Nephron (organoid): ENCODE measurements at regions not wholly inside any gene's neighbourhood (a gene's known extent, or its start where the extent isn't known, plus 50 kb on each side); places are given as distances from the start of the nearest gene placed in this dataset.

Experiments used
- H3K27ac Mint-ChIP-seq, 3 experiments: 2 replicates each; pipeline ENCODE4 v1.8.0; 2020; ENCODE audit warnings: mixed read lengths in 3 of 3, mild to moderate bottlenecking in 2 of 3, moderate library complexity in 1 of 3
- H3K27me3 Mint-ChIP-seq: 2 replicates; pipeline ENCODE4 v1.8.0; 2021; ENCODE audit warnings: low read depth, mild to moderate bottlenecking, moderate library complexity, mixed read lengths
- H3K36me3 Mint-ChIP-seq: 2 replicates; pipeline ENCODE4 v1.8.0; 2020; ENCODE audit warnings: low read depth, mixed read lengths
- H3K4me1 Mint-ChIP-seq: 2 replicates; pipeline ENCODE4 v1.8.0; 2020; ENCODE audit warnings: mixed read lengths
- H3K4me3 Mint-ChIP-seq, 3 experiments: 2 replicates each; pipeline ENCODE4 v1.8.0; 2020; ENCODE audit warnings: mild to moderate bottlenecking in 3 of 3, mixed read lengths in 3 of 3, moderate library complexity in 2 of 3
- H3K9me3 Mint-ChIP-seq: 2 replicates; pipeline ENCODE4 v1.8.0; 2020; ENCODE audit warnings: mixed read lengths
- TF ChIP-seq, protein P1 (sequence below), 3 experiments: fragments of 200-600 bp; sonication (generic); IDR thresholded peaks; one replicate each; pipeline ENCODE4 v1.5.0; 2021; ENCODE audit warnings: antibody characterized with exemption in 3 of 3; ENCODE audit not compliant: unreplicated experiment in 3 of 3

- peaks cover 12% of the 10 kb centered on the region for H3K4me1 Mint-ChIP-seq
- H3K36me3 Mint-ChIP-seq: no peaks in the 10 kb centered on the region
- peaks cover 4% of the 10 kb centered on the region for H3K27me3 Mint-ChIP-seq
These were observed 173.4 kb upstream of the KLF14 start for GRCh38 chr7:130907439-130907838.

GRCh38 chr7:130908345-130909160 is 174.5 kb upstream of the KLF14 start:
- H3K27me3 Mint-ChIP-seq: peaks cover 4% of the 10 kb centered on the region
- peaks cover 23% of the 10 kb centered on the region for H3K4me1 Mint-ChIP-seq
- no peak overlapping the region for H3K4me3 Mint-ChIP-seq
- H3K36me3 Mint-ChIP-seq: no peaks in the 10 kb centered on the region
- H3K9me3 Mint-ChIP-seq: no peaks in the 10 kb centered on the region
- H3K27ac Mint-ChIP-seq: no peak overlapping the region
- TF ChIP-seq, protein P1, sequence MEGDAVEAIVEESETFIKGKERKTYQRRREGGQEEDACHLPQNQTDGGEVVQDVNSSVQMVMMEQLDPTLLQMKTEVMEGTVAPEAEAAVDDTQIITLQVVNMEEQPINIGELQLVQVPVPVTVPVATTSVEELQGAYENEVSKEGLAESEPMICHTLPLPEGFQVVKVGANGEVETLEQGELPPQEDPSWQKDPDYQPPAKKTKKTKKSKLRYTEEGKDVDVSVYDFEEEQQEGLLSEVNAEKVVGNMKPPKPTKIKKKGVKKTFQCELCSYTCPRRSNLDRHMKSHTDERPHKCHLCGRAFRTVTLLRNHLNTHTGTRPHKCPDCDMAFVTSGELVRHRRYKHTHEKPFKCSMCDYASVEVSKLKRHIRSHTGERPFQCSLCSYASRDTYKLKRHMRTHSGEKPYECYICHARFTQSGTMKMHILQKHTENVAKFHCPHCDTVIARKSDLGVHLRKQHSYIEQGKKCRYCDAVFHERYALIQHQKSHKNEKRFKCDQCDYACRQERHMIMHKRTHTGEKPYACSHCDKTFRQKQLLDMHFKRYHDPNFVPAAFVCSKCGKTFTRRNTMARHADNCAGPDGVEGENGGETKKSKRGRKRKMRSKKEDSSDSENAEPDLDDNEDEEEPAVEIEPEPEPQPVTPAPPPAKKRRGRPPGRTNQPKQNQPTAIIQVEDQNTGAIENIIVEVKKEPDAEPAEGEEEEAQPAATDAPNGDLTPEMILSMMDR (IDR thresholded peaks at IDR 0.05; ENCODE audit: unreplicated experiment in 3 of 3): no peak

More at GRCh38 chr7:130907439-130907838, 173.4 kb upstream of the KLF14 start:
- no peaks in the 10 kb centered on the region for H3K9me3 Mint-ChIP-seq
- no peak overlapping the region for H3K4me3 Mint-ChIP-seq
- TF ChIP-seq, protein P1 (IDR thresholded peaks at IDR 0.05; ENCODE audit: unreplicated experiment in 3 of 3): no peak
- no peak overlapping the region for H3K27ac Mint-ChIP-seq

- Mint-ChIP-seq H3K4me3 (no peak overlapping the region), H3K27ac (no peak overlapping the region), H3K4me1 (peaks cover 26% of the 10 kb centered on the region), H3K27me3 (peaks cover 4% of the 10 kb centered on the region), H3K9me3 (no peaks in the 10 kb centered on the region), H3K36me3 (no peaks in the 10 kb centered on the region)
- TF ChIP-seq, protein P1 (IDR thresholded peaks at IDR 0.05; ENCODE audit: unreplicated experiment in 3 of 3): no peak
These were observed 175.3 kb upstream of the KLF14 start for GRCh38 chr7:130909161-130909836.

DNA sequence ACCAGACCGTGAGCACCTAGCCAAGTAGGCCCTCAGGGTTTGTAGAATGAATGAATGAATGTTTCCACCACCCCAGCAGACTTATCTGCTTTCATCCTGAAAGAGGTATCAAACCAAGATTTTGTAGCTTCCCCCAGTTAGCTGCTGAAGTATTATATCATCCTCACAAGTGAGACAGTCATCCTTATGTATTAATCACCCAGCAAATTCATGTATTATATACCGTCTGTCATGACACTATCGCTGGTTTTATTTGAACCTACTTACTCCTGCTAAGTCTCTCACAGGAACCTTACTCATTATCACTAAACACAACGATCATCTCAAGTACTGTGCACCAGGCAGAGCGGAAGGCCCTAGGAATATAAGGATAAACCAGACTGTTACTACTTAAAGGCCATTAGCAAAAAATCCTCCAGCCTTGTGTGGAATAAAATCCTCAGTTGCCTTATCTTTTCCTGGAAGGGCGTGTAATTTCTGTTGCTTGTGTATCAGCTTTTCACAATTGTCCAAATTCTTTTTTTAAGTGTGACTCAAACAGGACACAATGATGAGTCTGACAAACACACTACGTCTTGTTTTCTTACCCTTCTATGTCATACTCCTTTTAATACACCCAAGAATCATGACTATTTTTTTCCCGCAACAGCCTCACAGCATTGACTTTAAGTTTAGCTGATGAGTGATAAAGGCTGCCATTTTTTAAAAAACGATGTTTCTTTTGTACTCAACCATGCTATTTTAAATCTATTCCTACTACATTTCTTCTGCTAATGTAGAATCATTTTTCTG is 176.1 kb upstream of the KLF14 start:
- H3K4me3 Mint-ChIP-seq: no peak overlapping the region
- no peak overlapping the region for H3K27ac Mint-ChIP-seq
- TF ChIP-seq, protein P1 (IDR thresholded peaks at IDR 0.05; ENCODE audit: unreplicated experiment in 3 of 3): no peak
- H3K9me3 Mint-ChIP-seq: no peaks in the 10 kb centered on the region
- peaks cover 6% of the 10 kb centered on the region for H3K27me3 Mint-ChIP-seq
- peaks cover 29% of the 10 kb centered on the region for H3K4me1 Mint-ChIP-seq
- H3K36me3 Mint-ChIP-seq: no peaks in the 10 kb centered on the region

DNA sequence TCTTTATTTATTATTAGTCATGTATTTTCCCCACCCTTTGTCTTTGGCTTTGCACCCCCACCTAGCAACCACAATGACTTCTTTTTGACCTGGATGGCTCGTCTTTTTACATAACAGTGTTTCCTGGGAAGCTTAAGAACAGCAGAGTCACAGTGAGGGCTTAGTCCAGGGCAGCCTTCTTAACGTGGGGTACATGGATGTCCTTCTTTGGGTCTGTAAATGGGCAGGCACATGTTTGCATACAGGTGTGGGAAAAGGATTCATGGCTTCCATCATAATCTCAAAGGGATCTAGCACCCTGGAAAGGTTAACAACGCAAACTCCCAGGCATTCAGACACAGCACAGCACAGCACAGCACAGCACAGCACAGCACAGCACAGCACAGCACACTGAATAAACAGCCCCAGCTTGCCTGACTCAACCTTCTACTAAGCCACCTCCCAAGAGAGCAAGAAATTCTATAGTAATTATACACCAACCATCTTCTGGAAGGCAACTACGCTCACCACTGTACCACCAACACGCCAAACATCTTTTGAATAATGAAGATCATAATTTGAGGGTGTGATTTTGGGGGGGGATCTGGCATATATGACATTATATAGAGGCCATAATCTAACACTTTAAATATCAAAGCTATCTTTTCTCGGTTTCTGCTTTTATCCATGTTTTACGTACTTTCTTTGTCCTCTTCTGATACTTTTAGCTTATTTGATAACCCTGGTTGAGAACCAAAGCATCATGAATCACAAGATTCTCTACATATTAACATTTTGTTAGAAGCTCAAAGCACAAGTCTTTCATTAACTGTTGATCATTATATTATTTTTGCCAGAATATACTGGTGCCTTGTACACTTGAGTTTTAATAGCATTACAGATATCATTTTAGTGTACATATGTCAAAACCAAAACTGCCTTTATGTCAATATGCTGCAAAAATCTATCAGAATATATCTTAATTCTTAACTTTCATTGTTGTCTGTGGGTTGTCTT is 177.2 kb upstream of the KLF14 start:
- H3K27ac Mint-ChIP-seq: no peak overlapping the region
- TF ChIP-seq, protein P1 (IDR thresholded peaks at IDR 0.05; ENCODE audit: unreplicated experiment in 3 of 3): no peak
- peaks cover 34% of the 10 kb centered on the region for H3K4me1 Mint-ChIP-seq

More for the DNA sequence above, 177.2 kb upstream of the KLF14 start:
- Mint-ChIP-seq H3K9me3 (no peaks in the 10 kb centered on the region), H3K4me3 (no peak overlapping the region), H3K36me3 (no peaks in the 10 kb centered on the region), H3K27me3 (peaks cover 10% of the 10 kb centered on the region)
